Tibial artery (tissue), 4 donors: ENCODE measurements at regions not wholly inside any gene's neighbourhood (a gene's known extent, or its start where the extent isn't known, plus 50 kb on each side); places are given as distances from the start of the nearest gene placed in this dataset.
"Not testable (repeated sequence)": the region's sequence is repeated elsewhere in the genome, so short reads cannot be mapped to it uniquely, and the experiment has no call there.

ENCODE experiments used
- DNase-seq, 2 donors: peaks; one replicate each; pipeline ENCODE4 v3.0.0-alpha.2; 2019
- H3K27ac ChIP-seq, 2 donors: fragments of 200-600 bp; sonication (generic) in 1 of 2; 1 replicate in 1 of 2; 2 replicates in 1 of 2; pipeline ENCODE4 v1.5.1; 2018 to 2019; ENCODE audit warnings: mild to moderate bottlenecking in 1 of 2
- H3K27me3 ChIP-seq, 2 donors: fragments of 200-600 bp; sonication (generic) in 1 of 2; one replicate each; pipeline versions ENCODE4 v1.5.1 to v1.6.0; 2016 to 2019
- H3K36me3 ChIP-seq, 3 donors: fragments of 200-600 bp; sonication (generic) in 2 of 3; one replicate each; pipeline ENCODE4 v1.5.1; 2016 to 2019; ENCODE audit warnings: mild to moderate bottlenecking in 2 of 3
- H3K4me1 ChIP-seq, 4 donors: fragments of 200-600 bp; sonication (generic) in 2 of 4; 1 replicate in 3 of 4; 2 replicates in 1 of 4; pipeline ENCODE4 v1.5.1; 2016 to 2019
- H3K4me3 ChIP-seq, 2 donors: fragments of 200-600 bp; sonication (generic) in 1 of 2; 1 replicate in 1 of 2; 2 replicates in 1 of 2; pipeline ENCODE4 v1.5.1; 2018 to 2019; ENCODE audit warnings: mild to moderate bottlenecking in 2 of 2
- H3K9me3 ChIP-seq, 3 donors: fragments of 200-600 bp; sonication (generic) in 1 of 3; one replicate each; pipeline ENCODE4 v1.5.1; 2016 to 2019
- intact Hi-C: fragments of 100-400 bp; cut with DNase I; formaldehyde crosslinking; loops from one replicate; pipeline ENCODE4 v1.15.0; 2023; ENCODE audit warnings: low total_unique reads
- TF ChIP-seq, protein P1 (sequence below), 2 experiments: fragments of 200-600 bp in 1 of 2; fragments of 450-650 bp in 1 of 2; IDR thresholded peaks; one replicate each; pipeline ENCODE4 v1.5.1; 2017 to 2019; ENCODE audit warnings: antibody characterized with exemption in 2 of 2, mild to moderate bottlenecking in 1 of 2, moderate library complexity in 1 of 2

DNA sequence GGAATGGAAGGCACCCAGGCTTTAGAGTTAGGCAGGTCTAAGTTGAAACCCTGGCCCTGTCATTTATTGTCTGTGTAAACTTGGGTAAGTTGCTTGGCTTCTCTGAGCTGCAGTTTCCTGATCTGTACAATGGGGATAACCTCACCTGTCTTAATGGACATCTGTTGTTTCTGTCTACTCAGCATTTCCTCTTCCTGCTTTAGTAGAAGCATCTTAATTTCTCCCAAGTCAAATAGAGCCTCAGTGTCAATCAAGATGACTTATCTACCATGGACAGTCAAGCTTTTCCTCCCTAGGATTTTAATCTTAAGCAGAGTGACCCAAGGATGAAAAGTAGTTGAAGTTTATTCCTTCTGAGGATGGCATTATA lies 119.7 kb downstream of the FZD1 start:
- no peak overlapping the region for H3K4me3 ChIP-seq
- no peaks in the 10 kb centered on the region for H3K9me3 ChIP-seq
- intact Hi-C loops, result no loop called here
- DNase-seq, result no peak
- H3K4me1 ChIP-seq, result no peaks in the 10 kb centered on the region
- TF ChIP-seq, protein P1, sequence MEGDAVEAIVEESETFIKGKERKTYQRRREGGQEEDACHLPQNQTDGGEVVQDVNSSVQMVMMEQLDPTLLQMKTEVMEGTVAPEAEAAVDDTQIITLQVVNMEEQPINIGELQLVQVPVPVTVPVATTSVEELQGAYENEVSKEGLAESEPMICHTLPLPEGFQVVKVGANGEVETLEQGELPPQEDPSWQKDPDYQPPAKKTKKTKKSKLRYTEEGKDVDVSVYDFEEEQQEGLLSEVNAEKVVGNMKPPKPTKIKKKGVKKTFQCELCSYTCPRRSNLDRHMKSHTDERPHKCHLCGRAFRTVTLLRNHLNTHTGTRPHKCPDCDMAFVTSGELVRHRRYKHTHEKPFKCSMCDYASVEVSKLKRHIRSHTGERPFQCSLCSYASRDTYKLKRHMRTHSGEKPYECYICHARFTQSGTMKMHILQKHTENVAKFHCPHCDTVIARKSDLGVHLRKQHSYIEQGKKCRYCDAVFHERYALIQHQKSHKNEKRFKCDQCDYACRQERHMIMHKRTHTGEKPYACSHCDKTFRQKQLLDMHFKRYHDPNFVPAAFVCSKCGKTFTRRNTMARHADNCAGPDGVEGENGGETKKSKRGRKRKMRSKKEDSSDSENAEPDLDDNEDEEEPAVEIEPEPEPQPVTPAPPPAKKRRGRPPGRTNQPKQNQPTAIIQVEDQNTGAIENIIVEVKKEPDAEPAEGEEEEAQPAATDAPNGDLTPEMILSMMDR (IDR thresholded peaks at IDR 0.05), result no peak
- H3K36me3 ChIP-seq, result no peaks in the 10 kb centered on the region
- no peaks in the 10 kb centered on the region for H3K27me3 ChIP-seq
- no peak overlapping the region for H3K27ac ChIP-seq

DNA sequence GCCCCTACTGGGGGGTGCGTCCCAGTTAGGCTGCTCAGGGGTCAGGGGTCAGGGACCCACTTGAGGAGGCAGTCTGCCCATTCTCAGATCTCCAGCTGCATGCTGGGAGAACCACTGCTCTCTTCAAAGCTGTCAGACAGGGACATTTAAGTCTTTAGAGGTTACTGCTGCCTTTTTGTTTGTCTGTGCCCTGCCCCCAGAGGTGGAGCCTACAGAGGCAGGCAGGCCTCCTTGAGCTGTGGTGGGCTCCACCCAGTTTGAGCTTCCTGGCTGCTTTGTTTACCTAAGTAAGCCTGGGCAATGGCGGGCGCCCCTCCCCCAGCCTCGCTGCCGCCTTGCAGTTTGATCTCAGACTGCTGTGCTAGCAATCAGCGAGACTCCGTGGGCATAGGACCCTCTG lies 130.5 kb downstream of the FZD1 start:
- H3K36me3 ChIP-seq, intact Hi-C loops, H3K4me3 ChIP-seq, H3K9me3 ChIP-seq, H3K4me1 ChIP-seq, H3K27me3 ChIP-seq, DNase-seq, H3K27ac ChIP-seq: not testable (repeated sequence)

DNA sequence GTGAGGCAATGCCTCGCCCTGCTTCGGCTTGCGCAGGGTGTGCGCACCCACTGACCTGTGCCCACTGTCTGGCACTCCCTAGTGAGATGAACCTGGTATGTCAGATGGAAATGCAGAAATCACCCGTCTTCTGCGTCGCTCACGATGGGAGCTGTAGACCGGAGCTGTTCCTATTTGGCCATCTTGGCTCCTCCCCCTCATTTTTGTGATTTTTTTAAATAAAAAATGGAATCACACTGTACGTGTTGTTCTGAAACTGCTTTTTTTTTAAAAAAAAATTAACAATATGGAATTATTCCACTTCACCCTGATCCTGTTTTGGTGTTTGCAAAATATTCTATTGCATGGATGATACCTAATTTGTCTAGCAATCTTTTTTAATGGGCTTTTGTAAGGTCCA lies 131.1 kb downstream of the FZD1 start:
- H3K27ac ChIP-seq, H3K4me3 ChIP-seq, H3K9me3 ChIP-seq: not testable (repeated sequence)

DNA sequence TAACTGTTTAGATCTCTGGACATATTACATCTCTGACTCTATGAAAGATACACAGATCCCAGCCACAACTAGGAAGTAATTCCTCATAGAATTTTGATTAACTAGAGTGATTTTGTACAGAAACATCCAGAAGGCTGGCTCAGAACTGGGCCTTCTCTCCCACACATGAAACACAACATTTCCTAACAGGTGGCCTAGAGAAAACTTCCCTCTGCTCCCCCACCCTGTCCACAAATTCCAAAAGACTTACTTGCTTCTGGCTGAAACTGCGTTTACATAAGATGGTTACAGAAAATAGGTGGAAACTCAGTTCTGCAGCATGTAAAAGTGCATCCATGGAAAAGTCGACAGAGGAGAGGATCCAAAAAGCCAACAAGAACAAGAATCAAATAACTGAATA lies 132.9 kb downstream of the FZD1 start:
- Histone ChIP-seq H3K27me3 (no peaks in the 10 kb centered on the region), H3K9me3 (no peaks in the 10 kb centered on the region), H3K27ac (no peak overlapping the region), H3K4me1 (no peaks in the 10 kb centered on the region), H3K4me3 (no peak overlapping the region), H3K36me3 (no peaks in the 10 kb centered on the region)
- no peak for DNase-seq
- intact Hi-C loops, result no loop called here
- TF ChIP-seq, protein P1 (IDR thresholded peaks at IDR 0.05), result no peak

More for the DNA sequence above, 131.1 kb downstream of the FZD1 start:
- DNase-seq, H3K27me3 ChIP-seq, intact Hi-C loops, H3K36me3 ChIP-seq, H3K4me1 ChIP-seq: not testable (repeated sequence)

DNA sequence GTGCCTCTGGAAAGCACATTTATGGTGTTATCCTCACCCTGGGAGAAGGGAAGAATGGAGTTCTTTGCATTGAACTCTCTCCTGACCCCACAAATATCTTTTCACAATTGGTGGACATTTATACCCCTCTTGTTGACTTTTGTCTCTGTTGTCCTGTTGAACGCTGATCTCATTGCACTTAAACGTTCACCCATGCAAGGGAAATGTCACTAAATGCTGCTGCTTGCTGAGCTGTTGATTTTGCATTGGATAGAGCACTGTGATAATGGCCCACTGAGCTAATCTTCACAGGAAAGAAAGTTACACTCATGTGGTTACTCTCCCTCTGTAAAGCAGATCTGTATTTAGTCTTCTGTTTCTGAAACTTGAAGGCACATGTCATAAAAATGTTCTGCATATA lies 133.4 kb downstream of the FZD1 start:
- H3K27me3 ChIP-seq, result no peaks in the 10 kb centered on the region
- DNase-seq, result no peak
- TF ChIP-seq, protein P1 (IDR thresholded peaks at IDR 0.05), result no peak
- no peaks in the 10 kb centered on the region for H3K9me3 ChIP-seq
- intact Hi-C loops, result no loop called here
- no peaks in the 10 kb centered on the region for H3K4me1 ChIP-seq
- no peak overlapping the region for H3K4me3 ChIP-seq
- no peak overlapping the region for H3K27ac ChIP-seq
- no peaks in the 10 kb centered on the region for H3K36me3 ChIP-seq

DNA sequence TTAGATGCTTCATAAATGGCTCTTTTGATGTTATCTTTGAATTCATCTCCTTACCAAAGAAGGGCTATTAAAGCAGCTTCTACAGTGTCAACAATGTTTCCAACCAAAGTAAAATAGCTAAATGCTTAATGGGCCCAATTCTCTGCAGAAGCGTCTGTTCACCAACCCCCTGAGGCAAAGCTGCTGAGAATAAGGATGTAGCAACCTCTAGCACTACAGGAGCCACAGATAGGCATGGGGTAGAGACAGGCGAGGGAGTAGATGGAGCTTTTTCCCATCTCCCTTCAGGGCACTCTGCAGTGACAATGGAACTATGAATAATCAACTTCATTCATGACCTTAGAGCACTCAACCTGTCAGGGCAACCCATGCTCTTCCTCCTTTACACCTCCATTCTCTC lies 134.1 kb downstream of the FZD1 start:
- Histone ChIP-seq H3K27me3 (no peaks in the 10 kb centered on the region), H3K4me1 (no peaks in the 10 kb centered on the region), H3K4me3 (no peak overlapping the region), H3K27ac (no peak overlapping the region), H3K9me3 (no peaks in the 10 kb centered on the region), H3K36me3 (no peaks in the 10 kb centered on the region)
- intact Hi-C loops, result no loop called here
- TF ChIP-seq, protein P1 (IDR thresholded peaks at IDR 0.05), result no peak
- DNase-seq, result no peak

DNA sequence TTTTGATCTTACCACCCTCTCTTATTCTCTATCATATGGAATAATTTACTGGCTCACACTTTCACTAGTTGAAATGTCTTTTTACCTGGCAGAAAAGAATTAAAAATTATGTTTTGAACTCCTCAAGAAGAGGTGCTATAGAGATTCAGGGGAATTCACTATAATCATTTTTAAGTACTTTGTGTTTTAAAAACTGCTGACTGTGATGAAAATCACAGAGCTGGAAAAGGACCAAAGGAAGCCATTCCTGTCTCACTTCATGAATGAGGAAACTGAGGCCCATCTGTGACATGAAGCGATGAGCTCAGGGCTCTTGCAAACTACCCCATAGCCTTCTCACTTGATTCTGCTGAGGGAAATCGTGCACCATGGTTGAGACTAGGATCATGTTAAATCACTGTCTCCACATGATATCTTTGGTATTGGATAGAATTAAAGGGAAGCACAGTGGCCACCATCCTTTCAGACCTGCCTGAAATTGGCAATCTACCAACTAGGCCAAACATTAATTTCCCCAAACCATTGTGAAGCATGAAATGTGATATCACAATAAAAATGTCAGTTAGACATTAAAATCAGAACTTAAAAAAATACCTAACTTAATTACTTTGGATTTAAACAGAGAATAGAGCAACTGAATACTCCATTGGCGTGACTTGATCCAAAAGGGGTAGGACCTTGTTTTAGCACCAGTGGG lies 141.0 kb downstream of the FZD1 start:
- TF ChIP-seq, protein P1 (IDR thresholded peaks at IDR 0.05), result no peak
- intact Hi-C loops, result no loop called here
- Histone ChIP-seq H3K36me3 (no peaks in the 10 kb centered on the region), H3K4me1 (peaks cover 0 to 27% (median 6%) of the 10 kb centered on the region in 4 donors), H3K4me3 (no peak overlapping the region), H3K27ac (no peak overlapping the region), H3K27me3 (no peaks in the 10 kb centered on the region), H3K9me3 (no peaks in the 10 kb centered on the region)
- no peak for DNase-seq

DNA sequence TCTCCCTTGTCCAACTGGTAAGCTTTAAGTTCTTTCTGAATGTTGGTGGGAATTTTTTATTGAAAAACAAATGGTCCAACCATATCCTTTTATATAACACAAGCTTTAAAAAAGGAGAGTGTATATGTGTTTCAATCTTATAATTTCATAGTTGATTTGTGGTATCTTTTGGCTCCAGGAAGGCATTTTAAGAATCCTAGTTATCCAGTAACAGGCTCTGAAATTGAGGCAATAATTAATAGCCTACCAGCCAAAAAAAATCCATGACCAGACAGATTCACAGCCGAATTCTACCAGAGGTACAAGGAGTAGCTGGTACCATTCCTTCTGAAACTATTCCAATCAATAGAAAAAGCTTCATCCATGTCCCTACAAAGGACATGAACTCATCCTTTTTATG lies 141.6 kb downstream of the FZD1 start:
- H3K4me3 ChIP-seq, H3K36me3 ChIP-seq, DNase-seq, H3K9me3 ChIP-seq, H3K27ac ChIP-seq, H3K27me3 ChIP-seq, intact Hi-C loops: not testable (repeated sequence)
- peaks cover 0 to 27% (median 6%) of the 10 kb centered on the region in 4 donors for H3K4me1 ChIP-seq
